K562 (cell line): ENCODE measurements at regions not wholly inside any gene's neighbourhood (a gene's known extent, or its start where the extent isn't known, plus 50 kb on each side); places are given as distances from the start of the nearest gene placed in this dataset.

Experiments used
- ATAC-seq: fragments of 200-7000 bp; cut with Tn5 transposase; 3 replicates; pipeline ENCODE4 v1.9.1; 2020; ENCODE audit warnings: moderate library complexity
- BruUV-seq: library from RNA; stranded (reverse); fragments of 400-500 nt; replicated peaks from 2 replicates; lab custom pipeline; 2021; lab: Mats Ljungman, UMichigan
- CTCF ChIA-PET: fragments of 300-600 bp; formaldehyde crosslinking; extraction: SDS; loops from one replicate; lab custom pipeline; 2021; ENCODE audit warnings: low intra/inter-chr PET ratio; lab: Yijun Ruan, JAX
- POLR2A ChIA-PET: fragments of 300-600, 350-650 bp; sonication (Branson Sonifier 250); formaldehyde crosslinking; extraction: SDS; loops from one replicate; lab custom pipeline; 2021; ENCODE audit warnings: antibody characterized with exemption, inconsistent platforms; lab: Yijun Ruan, JAX
- DNase-seq, 4 experiments: peaks; one replicate each; pipeline versions ENCODE4 v3.0.0 to v3.0.0-alpha.2; 2011 to 2018; ENCODE audit warnings: low spot score in 3 of 4, mixed read lengths in 3 of 4; ENCODE audit errors: extremely low read depth in 1 of 4
- FAIRE-seq: peaks from 2 replicates; lab custom pipeline; 2011; peaks lifted over from hg19 to GRCh38; lab: Jason Lieb, UNC
- H2AFZ ChIP-seq: 2 replicates; pipeline ENCODE4 v1.6.0; 2011; ENCODE audit warnings: low read depth, low read length, control low read depth, inconsistent platforms
- H3K27ac ChIP-seq: fragments of 200-600 bp; 3 replicates; pipeline ENCODE4 v1.8.0; 2011; ENCODE audit warnings: low read depth, mild to moderate bottlenecking, control low read depth, inconsistent platforms, low read length, moderate library complexity, mixed read lengths; ENCODE audit errors: extremely low read depth
- H3K27me3 ChIP-seq, 2 experiments: fragments of 300-600 bp in 1 of 2; 2 replicates in 1 of 2; 3 replicates in 1 of 2; pipeline versions ENCODE4 v1.6.0 to v1.8.0; 2011; ENCODE audit warnings: inconsistent platforms in 2 of 2, low read length in 2 of 2, mild to moderate bottlenecking in 1 of 2, mixed read lengths in 1 of 2, moderate library complexity in 1 of 2; ENCODE audit not compliant: control insufficient read depth in 2 of 2, insufficient read depth in 2 of 2
- H3K36me3 ChIP-seq: fragments of 300-600 bp; 3 replicates; pipeline ENCODE4 v1.8.0; 2011; ENCODE audit warnings: mild to moderate bottlenecking, low read length, inconsistent platforms; ENCODE audit not compliant: control insufficient read depth, insufficient read depth
- H3K4me1 ChIP-seq, 2 experiments: fragments of 200-600 bp in 1 of 2; replicated peaks in 1 of 2; 2 replicates in 1 of 2; 3 replicates in 1 of 2; pipeline versions ENCODE4 v1.5.1 to v1.8.0; 2011; ENCODE audit warnings: inconsistent platforms in 2 of 2, low read length in 2 of 2, mild to moderate bottlenecking in 1 of 2, mixed read lengths in 1 of 2, moderate library complexity in 1 of 2; ENCODE audit not compliant: control insufficient read depth in 2 of 2, insufficient read depth in 2 of 2
- H3K4me2 ChIP-seq: 2 replicates; pipeline ENCODE4 v1.6.1; 2011; ENCODE audit warnings: low read length, control low read depth, inconsistent platforms, mixed read lengths; ENCODE audit not compliant: insufficient read depth
- H3K4me3 ChIP-seq: fragments of 200-600 bp; sonication (generic), shearing (Covaris generic); 2 replicates; pipeline ENCODE4 v1.5.1; 2016; ENCODE audit warnings: control low read depth, inconsistent platforms
- H3K79me2 ChIP-seq: fragments of 200-600 bp; 3 replicates; pipeline ENCODE4 v1.8.0; 2011; ENCODE audit warnings: low read length, inconsistent platforms; ENCODE audit not compliant: control insufficient read depth, insufficient read depth
- H3K9ac ChIP-seq, 2 experiments: 2 replicates each; pipeline versions ENCODE4 v1.6.0 to v1.6.1; 2011; ENCODE audit warnings: low read depth in 2 of 2, low read length in 2 of 2, control low read depth in 1 of 2, inconsistent platforms in 1 of 2, mild to moderate bottlenecking in 1 of 2, mixed read lengths in 1 of 2; ENCODE audit not compliant: insufficient read depth in 1 of 2
- H3K9me1 ChIP-seq: one replicate; pipeline ENCODE4 v1.6.0; 2011; ENCODE audit warnings: inconsistent platforms, mild to moderate bottlenecking, low read length, moderate library complexity; ENCODE audit not compliant: control insufficient read depth, insufficient read depth
- H3K9me3 ChIP-seq: replicated peaks from 2 replicates; pipeline ENCODE4 v1.5.1; 2011; ENCODE audit warnings: low read depth, low read length, inconsistent platforms; ENCODE audit not compliant: control insufficient read depth, insufficient read depth
- H4K20me1 ChIP-seq: replicated peaks from 2 replicates; pipeline ENCODE4 v1.6.1; 2011; ENCODE audit warnings: low read length, inconsistent platforms, mixed read lengths; ENCODE audit not compliant: control insufficient read depth, insufficient read depth
- MTA3 ChIP-seq: fragments of 450-650 bp; formaldehyde crosslinking; IDR thresholded peaks from 2 replicates; pipeline ENCODE4 v1.6.1; 2017; ENCODE audit warnings: mild to moderate bottlenecking, borderline replicate concordance
- ZNF436 ChIP-seq: fragments of 250-450, 450-650 bp; sonication (Bioruptor Pico); formaldehyde crosslinking; IDR thresholded peaks from 2 replicates; pipeline ENCODE4 v1.7.0; 2020; ENCODE audit warnings: mild to moderate bottlenecking
- ZNF740 ChIP-seq, 3 experiments: fragments of 200-800 bp in 1 of 3; sonication (Bioruptor generic) in 1 of 3; sonication (generic) in 1 of 3; formaldehyde crosslinking in 1 of 3; IDR thresholded peaks; 2 replicates each; pipeline versions ENCODE4 v1.6.1 to v1.8.0; 2016 to 2022; ENCODE audit warnings: mild to moderate bottlenecking in 2 of 3, missing compliant biosample characterization in 2 of 3, missing genetic modification characterization in 2 of 3, missing genetic modification reagents in 1 of 3
- WGBS: fragments of 100-300 bp; shearing (Covaris generic); methylation state at CpG from one replicate; pipeline ENCODE4 v1.1.6; 2016; ENCODE audit warnings: low coverage, mixed read lengths; ENCODE audit not compliant: insufficient coverage; ENCODE audit errors: missing lambda C conversion rate; 5-methylcytosine and 5-hydroxymethylcytosine counted together
- in situ Hi-C: fragments of 300-500 bp; cut with MboI; formaldehyde crosslinking; loops from 4 replicates; pipeline ENCODE4 v1.15.0; 2018; ENCODE audit warnings: inconsistent platforms, mixed read lengths
- intact Hi-C: fragments of 100-400 bp; cut with micrococcal nuclease; formaldehyde crosslinking; loops from 2 replicates; pipeline ENCODE4 v1.14.2; 2022
- TF ChIP-seq, protein P1 (sequence below): fragments of 250-450 bp; sonication (Bioruptor Pico); IDR thresholded peaks from 2 replicates; pipeline ENCODE4 v1.9.0; 2021; ENCODE audit warnings: mild to moderate bottlenecking

DNA sequence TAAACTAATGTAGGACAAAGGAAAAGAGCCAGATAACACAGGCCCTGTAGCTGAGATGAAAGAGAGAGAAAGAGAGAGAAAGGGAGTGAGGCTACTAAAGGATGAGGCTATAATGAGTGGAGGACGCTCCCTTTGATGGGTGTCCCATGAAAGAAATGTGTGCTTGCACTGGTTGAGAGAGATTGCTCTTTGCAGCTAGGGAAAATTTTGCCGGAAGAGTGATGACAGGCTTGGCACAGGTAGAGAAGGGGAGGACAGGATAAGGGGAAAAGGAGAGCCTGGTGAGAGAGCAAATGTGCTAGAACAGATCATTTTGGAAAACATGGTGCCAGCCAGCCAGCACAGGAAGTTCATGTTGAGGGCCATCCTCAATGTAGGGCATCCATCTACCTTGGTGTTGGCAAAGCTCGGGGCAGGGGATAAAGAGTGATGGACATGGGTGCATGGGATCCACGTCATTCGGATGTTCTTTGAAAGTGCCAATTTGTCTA, 248.6 kb downstream of the BTG1 start:
- Histone ChIP-seq H3K9me3 (no peaks in the 10 kb centered on the region), H3K9ac (no peak overlapping the region), H3K4me2 (no peak overlapping the region), H3K4me1 (peaks cover 0 to 5% of the 10 kb centered on the region in 2 experiments; a peak in 1 of 5 replicates), H3K9me1 (no peaks in the 10 kb centered on the region), H3K27ac (no peak overlapping the region), H3K27me3 (0 out of 5 replicates have a peak, but pooled peaks cover 0 to 3% of the 10 kb centered on the region in 2 experiments), H4K20me1 (no peaks in the 10 kb centered on the region), H3K36me3 (no peaks in the 10 kb centered on the region), H3K4me3 (no peak overlapping the region), H3K79me2 (no peaks in the 10 kb centered on the region), H2AFZ (no peak overlapping the region)
- CTCF ChIA-PET = no interaction called here
- no peak for FAIRE-seq
- 11% methylated on average over 5 of the region's 5 CpGs for WGBS
- TF ChIP-seq ZNF740 (CRISPR knock-in tag; IDR thresholded peaks at IDR 0.05) (no peak), ZNF740 (tag; IDR thresholded peaks at IDR 0.05) (no peak), ZNF436 (CRISPR knock-in tag) (no peak), MTA3 (no peak)
- TF ChIP-seq, protein P1, sequence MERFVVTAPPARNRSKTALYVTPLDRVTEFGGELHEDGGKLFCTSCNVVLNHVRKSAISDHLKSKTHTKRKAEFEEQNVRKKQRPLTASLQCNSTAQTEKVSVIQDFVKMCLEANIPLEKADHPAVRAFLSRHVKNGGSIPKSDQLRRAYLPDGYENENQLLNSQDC = no peak
- BruUV-seq = no TSS peak
- in situ Hi-C loops = no loop called here
- intact Hi-C loops = no loop called here
- DNase-seq = no peak
- POLR2A ChIA-PET = no interaction called here
- no peak for ATAC-seq
